GM12864 (cell line): ENCODE measurements at regions not wholly inside any gene's neighbourhood (a gene's known extent, or its start where the extent isn't known, plus 50 kb on each side); places are given as distances from the start of the nearest gene placed in this dataset.

Experiments
- DNase-seq: peaks from one replicate; pipeline ENCODE4 v3.0.0-alpha.2; 2011; ENCODE audit warnings: low read depth
- H3K4me3 ChIP-seq: 2 replicates; pipeline ENCODE4 v1.5.1; 2011; ENCODE audit warnings: mild to moderate bottlenecking, low read depth, low read length, control low read depth
- CTCF ChIP-seq: IDR thresholded peaks from 2 replicates; pipeline ENCODE4 v1.5.1; 2011; ENCODE audit warnings: low read depth, mild to moderate bottlenecking, moderate library complexity, low read length, control low read depth, inconsistent platforms; ENCODE audit errors: missing control alignments

- peak; percentile 39 for TF ChIP-seq CTCF
- no peak for DNase-seq
- H3K4me3 ChIP-seq, result no peak overlapping the region
Observed at GRCh38 chr4:35934320-35934981, 309.9 kb downstream of the ARAP2 start.

GRCh38 chr4:35938936-35939335, 305.4 kb downstream of the ARAP2 start:
- TF ChIP-seq CTCF, result no peak
- no peak overlapping the region for H3K4me3 ChIP-seq
- no peak for DNase-seq

- TF ChIP-seq CTCF, result no peak
- no peak overlapping the region for H3K4me3 ChIP-seq
- no peak for DNase-seq
Observed at GRCh38 chr4:35939751-35940150, 304.6 kb downstream of the ARAP2 start.

- DNase-seq, result no peak
- H3K4me3 ChIP-seq, result no peak overlapping the region
- no peak for TF ChIP-seq CTCF
Observed at GRCh38 chr4:35942092-35942491, 302.2 kb downstream of the ARAP2 start.

- H3K4me3 ChIP-seq, result no peak overlapping the region
- DNase-seq, result no peak
- TF ChIP-seq CTCF, result no peak
Observed at GRCh38 chr4:35943606-35944005, 300.7 kb downstream of the ARAP2 start.

GRCh38 chr4:35948171-35948570, 296.1 kb downstream of the ARAP2 start:
- no peak overlapping the region for H3K4me3 ChIP-seq
- no peak for DNase-seq
- no peak for TF ChIP-seq CTCF

- TF ChIP-seq CTCF, result no peak
- no peak for DNase-seq
Observed at GRCh38 chr4:35950442-35950841, 293.9 kb downstream of the ARAP2 start.

More at GRCh38 chr4:35950442-35950841, 293.9 kb downstream of the ARAP2 start:
- H3K4me3 ChIP-seq, result no peak overlapping the region
